ENCODE measurements at regions not wholly inside any gene's neighbourhood (a gene's known extent, or its start where the extent isn't known, plus 50 kb on each side); places are given as distances from the start of the nearest gene placed in this dataset.

DNA sequence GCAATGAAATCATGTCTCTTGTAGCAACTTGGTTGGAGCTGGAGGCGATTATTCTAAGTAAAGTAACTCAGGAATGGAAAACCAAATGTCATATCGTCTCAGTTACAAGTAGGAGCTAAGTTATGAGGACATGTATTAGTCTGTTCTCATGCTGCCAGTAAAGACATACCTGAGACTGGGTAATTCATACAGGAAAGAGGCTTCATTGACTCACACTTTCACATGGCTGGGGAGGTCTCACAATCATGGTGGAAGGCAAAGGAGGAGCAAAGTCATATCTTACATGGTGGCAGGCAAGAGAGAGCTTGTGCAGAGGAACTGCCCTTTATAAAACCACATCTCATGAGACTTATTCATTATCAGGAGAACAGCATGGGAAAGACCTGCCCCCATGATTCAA lies 370.1 kb upstream of the PRKCQ start:
- TF ChIP-seq, protein P1, sequence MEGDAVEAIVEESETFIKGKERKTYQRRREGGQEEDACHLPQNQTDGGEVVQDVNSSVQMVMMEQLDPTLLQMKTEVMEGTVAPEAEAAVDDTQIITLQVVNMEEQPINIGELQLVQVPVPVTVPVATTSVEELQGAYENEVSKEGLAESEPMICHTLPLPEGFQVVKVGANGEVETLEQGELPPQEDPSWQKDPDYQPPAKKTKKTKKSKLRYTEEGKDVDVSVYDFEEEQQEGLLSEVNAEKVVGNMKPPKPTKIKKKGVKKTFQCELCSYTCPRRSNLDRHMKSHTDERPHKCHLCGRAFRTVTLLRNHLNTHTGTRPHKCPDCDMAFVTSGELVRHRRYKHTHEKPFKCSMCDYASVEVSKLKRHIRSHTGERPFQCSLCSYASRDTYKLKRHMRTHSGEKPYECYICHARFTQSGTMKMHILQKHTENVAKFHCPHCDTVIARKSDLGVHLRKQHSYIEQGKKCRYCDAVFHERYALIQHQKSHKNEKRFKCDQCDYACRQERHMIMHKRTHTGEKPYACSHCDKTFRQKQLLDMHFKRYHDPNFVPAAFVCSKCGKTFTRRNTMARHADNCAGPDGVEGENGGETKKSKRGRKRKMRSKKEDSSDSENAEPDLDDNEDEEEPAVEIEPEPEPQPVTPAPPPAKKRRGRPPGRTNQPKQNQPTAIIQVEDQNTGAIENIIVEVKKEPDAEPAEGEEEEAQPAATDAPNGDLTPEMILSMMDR (conservative IDR thresholded peaks at IDR 0.05; ENCODE audit: low read depth, low read length): no peak
- TF ChIP-seq EZH2 (IDR thresholded peaks at IDR 0.05; ENCODE audit: low read length, unreplicated experiment): no peak
